ENCODE measurements at regions not wholly inside any gene's neighbourhood (a gene's known extent, or its start where the extent isn't known, plus 50 kb on each side); places are given as distances from the start of the nearest gene placed in this dataset.

DNA sequence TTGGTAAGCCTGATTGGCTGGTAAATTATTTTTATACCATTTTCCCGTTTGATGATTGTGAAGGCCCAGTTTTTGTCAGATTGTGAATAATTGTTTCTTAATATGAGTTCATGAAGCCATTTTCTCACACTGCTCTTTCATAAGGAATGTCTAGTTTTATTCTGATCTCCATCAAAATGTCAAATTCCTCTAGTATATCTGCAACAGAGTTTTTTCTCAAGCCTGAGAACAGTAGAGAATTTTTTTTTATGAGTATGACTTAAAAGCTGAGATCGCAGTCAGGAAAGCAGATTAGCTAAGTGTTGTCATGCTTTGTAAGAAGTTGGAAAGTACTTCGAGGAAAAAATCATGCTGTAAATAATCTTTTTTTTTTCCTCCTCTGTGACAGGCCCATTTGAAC is 484.9 kb upstream of the ATP2B1 start:
- DNase-seq: no peak

DNA sequence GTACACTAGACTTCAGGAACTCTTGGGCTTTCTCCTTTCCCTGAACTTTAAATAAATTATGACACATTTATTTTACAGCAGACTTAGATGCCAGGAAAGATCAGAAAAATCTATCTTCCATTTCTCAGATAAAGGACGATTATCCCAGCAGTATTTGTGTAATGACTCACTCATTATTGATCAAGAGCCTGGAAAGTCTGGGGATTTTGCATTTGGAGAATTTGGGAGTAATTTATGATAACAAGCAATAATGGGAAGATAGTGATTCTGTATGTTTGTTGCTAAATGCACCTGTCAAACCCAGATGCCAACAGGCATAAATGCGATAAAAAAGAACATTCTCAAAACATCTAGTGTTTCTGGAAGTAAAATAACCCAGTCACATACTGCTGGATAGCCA is 480.2 kb upstream of the ATP2B1 start:
- no peak for DNase-seq

DNA sequence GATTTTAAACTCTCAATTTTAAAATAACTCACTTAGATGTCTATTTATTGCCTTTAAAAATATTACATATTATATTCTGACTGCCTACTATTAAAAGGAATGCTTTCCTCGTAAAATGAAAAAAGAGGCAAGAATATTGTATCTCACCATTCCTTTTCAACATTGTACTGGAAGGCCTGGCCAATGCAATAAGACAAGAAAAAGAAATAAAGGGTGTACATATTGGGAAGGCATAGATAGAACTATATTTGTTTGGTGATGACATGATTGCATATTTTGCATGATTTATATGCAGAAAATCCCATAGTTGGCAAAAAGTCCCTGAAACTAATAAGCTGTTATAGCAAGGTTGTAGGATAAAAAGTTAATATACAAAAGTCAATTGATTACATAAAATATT is 474.6 kb upstream of the ATP2B1 start:
- no peak for DNase-seq

DNA sequence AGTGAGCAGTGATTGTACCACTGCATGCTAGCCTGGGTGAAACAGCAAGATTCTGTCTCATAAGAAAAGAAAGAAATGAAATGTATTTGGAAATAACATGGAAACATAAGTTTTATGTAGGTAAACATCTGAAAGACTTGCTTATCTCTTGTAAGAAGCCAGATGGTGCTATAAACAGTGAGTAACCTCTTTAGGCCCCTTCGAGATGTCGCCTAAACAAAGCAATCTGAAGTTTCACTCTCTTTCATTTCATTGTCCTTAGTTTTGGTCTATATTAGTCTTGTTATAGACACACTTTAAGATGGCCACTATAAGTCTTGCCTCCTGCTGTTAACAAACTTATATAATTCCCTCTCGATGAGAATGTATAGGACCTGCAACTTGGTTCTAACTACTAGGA is 472.6 kb upstream of the ATP2B1 start:
- no peak for DNase-seq

DNA sequence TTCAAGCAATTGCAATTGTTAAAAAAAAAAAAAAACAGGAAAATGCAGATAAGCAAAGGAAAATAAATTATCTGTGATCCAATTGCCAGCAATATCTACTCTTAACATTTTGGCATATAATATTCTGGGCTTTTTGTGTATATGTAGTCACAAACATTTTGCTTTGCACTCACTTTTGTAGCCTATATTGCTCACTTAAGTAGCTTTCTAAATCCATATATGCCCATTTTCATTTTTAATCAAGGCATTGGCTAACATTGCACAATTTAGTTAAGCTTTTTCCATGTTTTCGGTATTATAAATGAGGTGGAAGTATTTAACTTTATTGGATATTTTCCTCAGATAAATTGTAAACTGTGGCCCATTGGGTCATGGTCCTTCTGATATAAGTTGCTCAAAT is 466.3 kb upstream of the ATP2B1 start:
- no peak for DNase-seq

DNA sequence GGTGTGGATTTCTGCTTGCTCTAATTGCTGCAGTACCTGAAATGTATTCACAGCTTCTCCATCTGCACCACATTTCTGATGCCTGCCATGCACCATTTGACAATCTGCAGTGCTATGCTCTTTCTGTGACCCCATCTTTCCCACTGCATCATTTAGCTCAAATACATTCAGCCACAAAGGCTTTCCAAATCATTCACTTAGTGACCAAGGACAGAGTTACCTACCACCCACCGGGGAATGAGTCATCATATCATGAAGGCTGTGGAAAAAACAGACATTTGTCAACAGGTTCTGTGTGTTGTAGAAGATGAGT is 465.5 kb upstream of the ATP2B1 start:
- DNase-seq: no peak

DNA sequence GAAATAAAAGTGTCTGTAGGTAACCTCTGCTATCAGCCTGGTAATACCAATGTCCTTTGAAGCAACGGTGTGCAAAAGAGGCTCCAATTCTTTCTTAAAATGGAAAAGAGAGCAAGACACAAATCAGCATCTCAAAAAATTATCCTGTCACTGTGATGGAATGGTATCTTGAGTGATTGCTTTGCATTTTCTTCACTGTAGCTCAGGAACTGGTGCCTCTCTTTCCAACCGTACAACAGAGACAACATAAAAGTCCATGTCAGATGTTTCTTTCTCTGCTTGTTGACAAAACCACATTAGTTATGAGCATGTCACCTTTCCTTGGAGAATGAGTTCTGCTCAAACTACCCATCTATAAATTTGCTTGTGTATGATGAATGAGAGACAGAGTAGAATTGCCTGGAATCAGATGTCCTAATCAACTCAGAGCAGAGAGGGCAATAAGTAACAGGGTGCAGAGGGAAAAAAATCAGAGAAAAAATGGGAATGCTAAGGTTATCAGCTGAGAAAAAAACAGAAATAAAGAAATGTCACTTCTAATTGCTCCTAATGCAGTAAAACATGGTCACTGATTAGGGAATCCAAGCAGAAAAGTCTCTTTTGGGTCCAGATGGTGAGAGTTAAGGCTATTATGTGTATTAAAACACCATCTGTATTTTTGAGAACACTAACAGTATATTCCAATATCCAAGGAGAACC is 465.0 kb upstream of the ATP2B1 start:
- no peak for DNase-seq

DNA sequence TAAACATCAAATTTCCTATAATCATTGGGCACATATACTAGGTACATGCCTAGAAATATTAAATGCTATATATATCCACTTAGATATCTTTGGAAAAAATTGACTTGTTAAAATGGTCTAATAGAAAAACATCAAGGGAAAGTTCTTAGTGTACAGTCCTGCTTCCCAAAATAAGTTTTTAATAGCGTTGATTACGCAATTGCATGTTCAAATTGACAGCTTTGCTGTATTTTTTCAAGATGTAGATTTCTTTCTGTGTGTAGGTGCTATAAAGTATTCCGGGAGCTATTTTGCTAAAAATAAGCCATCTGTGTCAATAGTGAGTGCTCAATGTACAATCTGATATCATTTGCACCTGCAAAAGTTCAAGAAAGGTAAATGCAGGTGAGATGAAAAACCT is 463.9 kb upstream of the ATP2B1 start:
- DNase-seq: no peak

DNA sequence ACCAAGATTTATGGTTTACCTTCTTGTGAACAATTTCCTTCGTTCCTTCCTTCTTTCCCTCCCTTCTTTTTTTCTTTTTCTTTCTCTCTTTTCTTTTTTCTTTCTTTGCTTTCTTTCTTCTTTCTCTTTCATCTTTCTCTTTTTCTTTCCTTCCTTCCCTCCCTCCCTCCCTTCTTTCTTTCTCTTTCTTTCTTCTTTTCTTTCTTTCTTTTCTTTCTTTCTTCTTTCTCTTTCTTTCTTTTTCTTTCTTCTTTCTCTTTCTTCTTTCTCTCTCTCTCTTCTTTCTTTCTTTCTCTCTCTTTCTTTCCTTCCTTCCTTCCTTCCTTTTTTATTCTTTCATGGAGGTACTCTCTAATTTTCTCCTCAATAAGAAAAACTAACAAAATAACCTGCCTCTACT is 462.1 kb upstream of the ATP2B1 start:
- no peak for DNase-seq

DNA sequence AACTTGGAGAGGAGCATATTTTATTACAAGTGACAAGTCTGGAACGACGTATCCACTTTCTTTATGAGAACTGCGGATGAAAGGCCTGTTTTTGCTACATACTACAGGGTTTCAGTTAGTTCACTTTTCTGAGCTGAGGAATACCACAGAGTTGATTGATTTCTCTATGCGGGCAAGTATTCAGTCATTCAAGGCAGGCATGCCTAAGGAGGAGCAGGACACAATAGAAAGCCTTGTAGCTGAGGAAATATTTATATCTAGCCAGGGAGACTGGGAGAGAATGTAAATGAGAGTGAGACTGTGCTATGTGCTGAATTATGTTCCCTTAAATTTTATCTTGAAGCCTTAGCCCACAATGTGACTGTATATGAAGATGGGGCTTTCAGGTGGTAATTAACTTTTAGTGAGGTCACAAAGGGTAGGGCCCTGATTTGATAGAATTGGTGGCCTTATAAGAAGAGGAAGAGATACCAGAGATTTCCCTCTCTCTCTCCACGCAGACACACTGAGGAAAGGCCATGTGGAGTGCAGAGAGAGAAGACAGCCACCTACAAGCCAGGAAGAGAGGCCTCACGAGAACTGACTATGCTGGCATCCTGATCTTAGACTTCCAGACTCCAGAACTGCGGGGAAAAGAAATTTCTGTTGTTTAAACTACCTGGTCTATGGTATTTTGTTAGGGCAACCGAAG is 459.0 kb upstream of the ATP2B1 start:
- DNase-seq: no peak

DNA sequence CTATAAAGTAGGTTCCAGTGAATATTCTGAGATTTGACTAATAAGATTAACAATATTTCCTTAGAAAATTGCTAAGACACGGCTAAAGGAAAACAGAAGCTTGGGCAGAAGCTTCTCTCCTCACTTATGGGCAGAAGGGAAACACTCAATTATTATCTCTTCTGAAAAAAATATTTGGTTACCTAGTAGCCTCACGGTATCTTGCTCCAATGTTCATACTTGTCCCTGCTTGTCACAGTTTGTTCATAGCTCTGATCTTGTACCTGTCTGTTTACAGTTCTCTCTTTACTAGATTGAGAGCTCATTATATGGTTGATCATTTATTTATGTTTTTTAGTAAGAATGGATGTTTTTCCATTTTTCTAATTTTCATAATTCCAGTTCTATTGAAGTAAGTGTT is 458.0 kb upstream of the ATP2B1 start:
- no peak for DNase-seq

DNA sequence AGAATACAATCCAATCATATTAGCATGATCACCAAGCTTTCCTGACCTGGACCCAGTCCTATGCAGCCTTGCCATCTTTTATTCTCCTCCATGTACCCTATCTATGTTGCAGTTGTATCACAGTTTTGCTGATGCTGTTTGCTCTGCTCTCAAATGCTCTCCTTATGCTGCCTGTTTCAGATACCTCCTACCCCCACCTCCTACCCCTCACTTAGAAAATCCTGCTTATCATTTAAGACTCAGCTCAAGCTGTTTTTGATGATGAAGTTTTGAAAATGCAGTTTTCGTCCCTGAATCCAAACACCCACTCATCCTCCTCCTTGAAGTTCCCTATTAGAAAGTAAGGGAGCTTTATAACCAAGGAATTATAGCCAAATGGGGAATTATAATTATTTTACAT is 457.4 kb upstream of the ATP2B1 start:
- no peak for DNase-seq

DNA sequence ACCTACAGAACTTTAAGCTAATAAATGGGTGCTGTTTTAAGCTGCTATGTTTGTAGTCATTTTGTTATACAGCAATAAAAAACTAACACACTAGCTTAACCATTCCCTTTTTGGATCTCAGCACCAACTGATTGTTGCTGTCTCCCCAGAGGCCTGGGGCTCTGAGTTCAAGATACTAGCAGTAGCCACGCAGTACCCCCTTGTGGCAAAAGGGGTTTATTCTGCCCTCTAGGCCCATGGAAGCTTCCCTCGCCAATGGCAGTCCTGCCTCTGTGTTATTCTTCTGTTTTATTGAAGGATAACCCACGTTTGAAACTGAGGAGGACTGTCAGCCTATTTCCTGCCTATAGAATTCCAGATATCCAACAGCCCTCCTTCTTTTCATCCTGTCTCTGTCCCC is 455.3 kb upstream of the ATP2B1 start:
- DNase-seq: no peak

DNA sequence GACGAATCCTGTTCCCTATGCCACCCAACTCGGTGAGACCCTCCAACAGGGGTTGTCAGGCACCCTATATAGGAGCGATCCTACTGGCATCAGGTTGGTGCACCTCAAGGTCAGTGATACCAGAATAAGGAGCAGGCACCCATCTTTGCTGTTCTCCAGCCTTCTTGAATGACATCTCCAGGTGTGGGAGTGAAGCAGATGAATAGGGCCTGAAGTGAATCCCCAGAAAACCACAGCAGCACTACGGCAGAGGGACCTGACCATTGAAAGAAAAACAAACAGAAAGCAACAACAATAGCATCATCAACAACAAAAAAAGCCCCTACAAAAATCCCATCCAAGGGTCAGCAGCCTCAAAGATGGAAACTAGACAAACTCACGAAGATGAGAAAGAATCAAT is 445.2 kb upstream of the ATP2B1 start:
- no peak for DNase-seq

DNA sequence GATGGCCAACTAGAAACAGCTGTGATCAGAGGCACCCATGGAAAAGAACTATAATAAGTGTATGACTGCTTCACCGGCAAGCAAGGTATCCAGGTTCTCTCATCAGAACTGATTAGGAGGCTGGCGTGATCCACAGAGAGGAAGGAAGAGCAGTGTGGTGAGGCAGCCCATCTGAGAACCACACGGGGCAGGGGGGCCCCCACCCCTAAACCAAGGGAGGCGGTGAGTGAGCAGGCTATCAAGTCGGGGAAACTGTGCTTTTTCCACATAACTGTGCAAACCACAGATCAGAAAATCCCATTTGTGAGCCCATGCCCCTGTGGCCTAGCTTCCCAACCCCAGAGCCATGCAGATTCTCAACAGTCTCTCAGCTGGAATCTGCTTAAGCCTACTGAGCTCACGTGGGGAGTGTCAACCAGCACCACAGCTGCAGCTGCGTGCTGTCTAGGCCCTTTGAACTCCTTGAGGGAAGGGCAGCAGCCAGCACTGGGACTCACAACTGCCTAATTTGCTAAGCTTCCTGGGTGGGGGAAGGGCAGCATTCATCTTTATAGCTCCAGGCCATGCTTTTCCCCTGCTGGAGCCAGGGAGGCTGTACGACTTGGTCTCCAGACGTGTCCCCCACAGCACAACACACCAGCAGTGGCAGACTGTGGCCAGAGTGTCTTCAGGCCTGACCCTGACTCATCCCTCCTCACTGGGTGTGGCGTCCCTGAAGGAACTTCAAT is 444.4 kb upstream of the ATP2B1 start:
- DNase-seq: no peak

DNA sequence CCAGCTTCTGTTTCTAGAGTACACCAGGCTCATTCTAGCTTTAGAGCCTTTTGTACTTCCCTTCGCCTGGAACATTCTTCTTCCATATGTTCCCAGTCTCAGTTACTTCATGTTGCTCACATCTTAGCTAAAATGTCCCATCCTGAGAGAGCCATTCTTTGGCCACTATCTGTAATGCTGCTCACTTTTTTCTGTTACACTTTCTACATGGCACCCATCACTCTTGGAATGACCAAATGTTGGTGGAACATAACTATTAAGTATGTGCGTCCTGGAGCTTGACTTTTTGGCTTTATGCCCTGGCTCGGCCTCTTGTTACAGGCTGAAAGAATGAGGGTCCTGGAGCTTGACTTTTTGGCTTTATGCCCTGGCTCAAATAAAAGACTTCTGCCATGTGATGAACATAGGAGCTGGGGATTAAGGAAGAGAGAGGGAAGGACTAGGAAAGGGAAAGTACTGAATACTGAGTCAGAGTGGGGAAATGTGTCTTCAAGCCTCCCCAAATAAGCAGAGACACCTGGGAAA is 442.9 kb upstream of the ATP2B1 start:
- no peak for DNase-seq

DNA sequence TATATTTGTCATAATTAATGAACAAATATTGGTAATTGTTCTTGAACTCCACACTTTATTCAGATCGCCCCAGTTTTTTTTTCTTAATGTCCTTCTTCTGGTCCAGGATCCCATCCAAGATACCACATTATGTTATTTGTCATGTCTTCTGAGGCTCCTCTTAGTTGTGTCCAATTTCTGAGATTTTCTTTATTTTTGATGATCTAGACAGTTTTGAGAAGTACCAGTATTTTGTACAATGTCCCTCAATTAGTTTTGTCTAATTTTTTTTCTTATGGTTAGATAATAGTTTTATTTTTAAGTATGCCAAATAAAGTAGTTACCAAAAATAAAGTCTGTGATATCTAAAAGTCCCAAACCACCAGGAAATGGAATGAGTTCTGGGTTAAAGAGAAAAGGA is 440.8 kb upstream of the ATP2B1 start:
- no peak for DNase-seq

DNA sequence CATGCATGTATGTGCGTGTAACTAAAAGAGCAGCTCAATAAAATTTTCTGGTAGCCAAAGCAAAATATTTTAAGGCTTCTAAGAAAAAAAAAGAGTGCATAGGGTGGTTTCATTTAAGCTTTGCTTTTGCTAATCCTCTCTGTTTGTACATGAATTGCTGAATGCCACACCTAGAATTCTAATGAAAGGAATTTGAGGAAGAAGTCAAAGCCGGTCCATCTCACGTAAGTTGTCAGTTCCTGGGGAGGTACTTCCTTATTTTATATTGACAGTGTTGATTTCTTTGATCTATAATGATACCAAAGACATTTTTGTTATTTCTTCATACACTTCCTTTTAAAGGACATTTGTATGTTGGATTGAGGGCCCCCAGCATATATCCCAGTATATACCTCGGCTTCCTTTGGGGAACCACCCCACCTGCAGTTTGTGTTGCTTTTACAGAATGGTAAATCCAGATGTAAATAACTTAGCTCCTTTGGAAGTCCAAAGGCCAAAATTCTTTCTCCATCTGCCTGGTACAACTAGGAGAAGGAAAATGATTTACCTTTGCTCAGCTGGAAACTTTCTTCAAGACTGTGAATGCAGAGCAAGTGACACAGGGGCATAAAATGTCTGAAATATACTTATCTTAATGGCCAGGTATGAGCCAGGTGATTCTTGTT is 420.9 kb upstream of the ATP2B1 start:
- no peak for DNase-seq

DNA sequence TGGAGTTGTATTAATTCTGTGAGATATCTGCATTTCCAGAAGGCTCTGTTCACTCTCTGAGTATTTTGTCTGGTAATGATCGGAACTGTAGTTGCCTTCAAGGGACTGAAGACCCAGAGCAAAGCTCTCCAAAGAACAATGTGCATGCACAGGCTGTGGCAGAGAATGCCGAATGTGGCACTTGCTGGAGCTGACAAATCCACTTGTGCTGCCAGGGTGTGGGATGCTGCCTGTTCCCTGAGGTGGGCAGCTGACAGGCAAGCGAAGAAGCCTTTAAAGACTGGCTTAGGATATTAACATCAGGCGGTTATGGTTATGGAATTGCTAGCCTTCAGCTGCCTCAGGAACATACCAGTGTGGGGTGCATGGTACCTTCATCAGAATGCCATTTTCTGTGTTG is 419.9 kb upstream of the ATP2B1 start:
- no peak for DNase-seq

DNA sequence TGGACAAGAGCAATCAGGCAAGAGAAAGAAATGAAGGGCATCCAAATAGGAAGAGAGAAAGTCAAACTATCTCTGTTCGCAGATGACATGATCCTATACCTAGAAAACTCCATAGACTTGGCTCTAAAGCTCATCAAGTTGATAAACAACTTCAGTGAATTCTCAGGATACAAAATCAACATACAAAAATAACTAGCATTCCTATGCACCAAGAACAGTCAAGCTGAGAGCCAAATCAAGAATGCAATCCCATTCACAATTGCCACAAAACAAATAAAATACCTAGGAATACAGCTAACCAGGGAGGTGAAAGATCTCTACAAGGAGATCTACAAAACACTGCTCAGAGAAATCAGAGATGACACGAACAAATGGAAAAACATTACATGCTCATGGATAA is 417.5 kb upstream of the ATP2B1 start:
- DNase-seq: no peak

DNA sequence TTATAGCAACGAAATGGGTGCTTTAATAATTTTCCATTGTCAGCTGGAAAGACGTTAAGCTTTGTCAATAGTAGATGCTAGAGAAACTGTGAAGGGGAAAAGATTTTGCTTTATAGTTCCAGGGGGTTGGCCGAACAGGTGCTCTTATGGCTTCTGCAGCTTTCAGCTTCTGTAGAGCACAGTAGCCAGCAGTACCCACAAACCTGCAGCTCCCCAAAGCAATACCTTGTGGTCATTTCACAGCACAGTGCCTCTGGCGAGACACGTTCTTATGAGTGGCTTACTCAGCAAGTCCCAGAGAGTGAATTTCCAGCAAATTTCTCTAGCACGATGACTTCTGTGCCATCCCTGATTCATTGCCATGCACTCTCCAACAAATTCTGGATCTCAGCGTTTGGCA is 416.3 kb upstream of the ATP2B1 start:
- DNase-seq: no peak

DNA sequence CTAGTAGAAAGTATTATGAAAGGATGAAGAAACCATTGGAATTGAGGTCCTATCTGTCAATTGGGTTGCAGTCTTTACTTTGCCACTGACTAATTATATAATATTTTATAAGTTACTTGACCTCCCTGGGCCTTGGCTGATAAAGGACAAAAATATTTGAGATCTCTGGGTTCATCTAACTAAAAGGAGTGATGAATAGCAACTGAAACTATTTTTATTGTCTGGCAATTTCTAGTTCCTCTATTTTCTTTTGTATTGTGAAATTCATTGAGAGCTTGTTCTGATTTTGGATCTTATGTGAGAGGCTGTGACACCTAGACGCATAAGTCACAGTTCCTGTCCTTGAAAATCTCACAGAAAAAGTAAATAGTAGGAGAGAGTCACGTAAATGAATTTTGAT is 415.7 kb upstream of the ATP2B1 start:
- no peak for DNase-seq

DNA sequence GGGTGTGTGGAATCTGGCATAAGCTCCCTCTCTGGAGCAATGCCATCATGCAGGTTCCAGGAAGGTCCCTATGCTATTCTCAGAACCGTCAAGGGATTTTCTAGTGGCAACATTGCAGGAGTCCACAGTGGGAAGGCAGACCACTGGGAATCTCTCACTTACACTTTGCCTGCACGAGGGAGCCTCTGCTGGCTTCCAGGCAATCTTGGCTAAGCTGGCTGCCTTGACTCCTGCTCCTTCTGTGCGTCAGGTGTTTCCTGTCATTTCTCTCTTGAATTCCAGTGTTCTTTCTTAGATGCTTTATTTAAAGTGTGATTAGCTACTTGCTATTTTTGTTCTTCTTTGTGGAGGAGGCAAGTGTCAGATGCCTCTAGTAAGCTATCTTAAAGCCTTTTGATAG is 414.0 kb upstream of the ATP2B1 start:
- DNase-seq: no peak

DNA sequence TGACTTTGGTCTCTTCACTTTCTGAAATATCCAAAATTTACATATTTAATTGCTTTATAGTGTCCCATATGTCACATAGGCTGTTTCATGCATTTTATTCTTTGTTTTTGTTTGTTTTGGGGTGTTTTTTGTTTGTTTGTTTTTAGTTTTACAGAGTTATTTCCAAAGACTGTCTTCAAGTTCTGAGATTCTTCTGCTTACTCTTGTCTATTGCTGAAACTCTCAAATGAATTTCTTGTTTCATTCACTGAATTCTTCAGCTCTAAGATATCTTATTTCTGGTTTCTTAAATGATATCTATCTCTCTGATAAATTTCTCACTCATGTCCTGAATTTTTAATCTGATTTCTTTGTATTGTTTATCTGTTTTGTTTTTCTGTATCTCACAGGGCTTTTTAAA is 412.0 kb upstream of the ATP2B1 start:
- DNase-seq: no peak

Data from activated CD8-positive, alpha-beta memory T cell treated with anti-CD3 and anti-CD28 coated beads for 24 hours (primary cell).